ENCODE measurements at regions not wholly inside any gene's neighbourhood (a gene's known extent, or its start where the extent isn't known, plus 50 kb on each side); places are given as distances from the start of the nearest gene placed in this dataset.

DNA sequence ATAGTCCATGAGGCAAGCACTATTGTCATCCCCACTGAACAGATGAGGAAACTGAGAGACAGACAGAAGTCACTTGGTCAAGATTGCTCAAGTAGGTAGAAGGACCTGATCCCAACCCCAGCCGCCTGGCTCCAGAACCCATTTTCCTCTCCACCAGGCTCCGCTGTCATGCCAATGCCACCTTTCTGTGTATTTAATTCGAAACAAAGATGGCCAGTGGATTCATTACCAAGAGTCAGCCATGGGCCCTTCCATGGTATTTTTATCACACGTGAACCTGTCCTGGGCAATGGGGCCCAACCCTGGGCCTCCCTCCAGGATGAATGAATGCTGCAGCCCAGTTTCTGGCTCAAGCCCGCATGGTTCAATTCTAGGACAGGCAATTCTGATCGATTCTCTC, 673.4 kb downstream of the BCL11B start:
- TF ChIP-seq, protein P1, sequence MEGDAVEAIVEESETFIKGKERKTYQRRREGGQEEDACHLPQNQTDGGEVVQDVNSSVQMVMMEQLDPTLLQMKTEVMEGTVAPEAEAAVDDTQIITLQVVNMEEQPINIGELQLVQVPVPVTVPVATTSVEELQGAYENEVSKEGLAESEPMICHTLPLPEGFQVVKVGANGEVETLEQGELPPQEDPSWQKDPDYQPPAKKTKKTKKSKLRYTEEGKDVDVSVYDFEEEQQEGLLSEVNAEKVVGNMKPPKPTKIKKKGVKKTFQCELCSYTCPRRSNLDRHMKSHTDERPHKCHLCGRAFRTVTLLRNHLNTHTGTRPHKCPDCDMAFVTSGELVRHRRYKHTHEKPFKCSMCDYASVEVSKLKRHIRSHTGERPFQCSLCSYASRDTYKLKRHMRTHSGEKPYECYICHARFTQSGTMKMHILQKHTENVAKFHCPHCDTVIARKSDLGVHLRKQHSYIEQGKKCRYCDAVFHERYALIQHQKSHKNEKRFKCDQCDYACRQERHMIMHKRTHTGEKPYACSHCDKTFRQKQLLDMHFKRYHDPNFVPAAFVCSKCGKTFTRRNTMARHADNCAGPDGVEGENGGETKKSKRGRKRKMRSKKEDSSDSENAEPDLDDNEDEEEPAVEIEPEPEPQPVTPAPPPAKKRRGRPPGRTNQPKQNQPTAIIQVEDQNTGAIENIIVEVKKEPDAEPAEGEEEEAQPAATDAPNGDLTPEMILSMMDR (conservative IDR thresholded peaks at IDR 0.05; ENCODE audit: low read depth, low read length), result no peak
- TF ChIP-seq MAZ (IDR thresholded peaks at IDR 0.05; ENCODE audit: borderline replicate concordance, low read depth, low read length), result no peak
- no peak for TF ChIP-seq CEBPB (IDR thresholded peaks at IDR 0.05; ENCODE audit: low read depth, low read length)
- no peak for TF ChIP-seq SMC3 (IDR thresholded peaks at IDR 0.05; ENCODE audit: low read depth, low read length)
- no peak for TF ChIP-seq POLR2A (IDR thresholded peaks at IDR 0.05; ENCODE audit: low read depth, low read length)
- TF ChIP-seq, protein P2, sequence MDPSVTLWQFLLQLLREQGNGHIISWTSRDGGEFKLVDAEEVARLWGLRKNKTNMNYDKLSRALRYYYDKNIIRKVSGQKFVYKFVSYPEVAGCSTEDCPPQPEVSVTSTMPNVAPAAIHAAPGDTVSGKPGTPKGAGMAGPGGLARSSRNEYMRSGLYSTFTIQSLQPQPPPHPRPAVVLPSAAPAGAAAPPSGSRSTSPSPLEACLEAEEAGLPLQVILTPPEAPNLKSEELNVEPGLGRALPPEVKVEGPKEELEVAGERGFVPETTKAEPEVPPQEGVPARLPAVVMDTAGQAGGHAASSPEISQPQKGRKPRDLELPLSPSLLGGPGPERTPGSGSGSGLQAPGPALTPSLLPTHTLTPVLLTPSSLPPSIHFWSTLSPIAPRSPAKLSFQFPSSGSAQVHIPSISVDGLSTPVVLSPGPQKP (IDR thresholded peaks at IDR 0.05; ENCODE audit: borderline replicate concordance, low read depth, low read length), result no peak
- no peak for TF ChIP-seq MXI1 (IDR thresholded peaks at IDR 0.05; ENCODE audit: borderline replicate concordance, low read depth, low read length)
- no peak for TF ChIP-seq RAD21 (IDR thresholded peaks at IDR 0.05; ENCODE audit: low read length)
- TF ChIP-seq, protein P3, sequence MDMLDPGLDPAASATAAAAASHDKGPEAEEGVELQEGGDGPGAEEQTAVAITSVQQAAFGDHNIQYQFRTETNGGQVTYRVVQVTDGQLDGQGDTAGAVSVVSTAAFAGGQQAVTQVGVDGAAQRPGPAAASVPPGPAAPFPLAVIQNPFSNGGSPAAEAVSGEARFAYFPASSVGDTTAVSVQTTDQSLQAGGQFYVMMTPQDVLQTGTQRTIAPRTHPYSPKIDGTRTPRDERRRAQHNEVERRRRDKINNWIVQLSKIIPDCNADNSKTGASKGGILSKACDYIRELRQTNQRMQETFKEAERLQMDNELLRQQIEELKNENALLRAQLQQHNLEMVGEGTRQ (IDR thresholded peaks at IDR 0.05; ENCODE audit: low read depth, low read length), result no peak
- TF ChIP-seq RCOR1 (IDR thresholded peaks at IDR 0.05; ENCODE audit: insufficient replicate concordance, low read length), result no peak
- TF ChIP-seq BHLHE40 (IDR thresholded peaks at IDR 0.05; ENCODE audit: low read depth, low read length), result no peak
- TF ChIP-seq MAFK (IDR thresholded peaks at IDR 0.05; ENCODE audit: low read depth, low read length), result no peak
- no peak for TF ChIP-seq NFE2L2 (IDR thresholded peaks at IDR 0.05; ENCODE audit: low read depth, low read length)

All from IMR-90 (cell line).